IMR-90 (cell line): ENCODE measurements at regions not wholly inside any gene's neighbourhood (a gene's known extent, or its start where the extent isn't known, plus 50 kb on each side); places are given as distances from the start of the nearest gene placed in this dataset.
"Not testable (repeated sequence)": the region's sequence is repeated elsewhere in the genome, so short reads cannot be mapped to it uniquely, and the experiment has no call there.

Experiments
- CEBPB ChIP-seq: IDR thresholded peaks from 2 replicates; pipeline ENCODE4 v1.6.1; 2012; ENCODE audit warnings: low read depth, low read length, improper control_type of control experiment
- CTCF ChIP-seq: conservative IDR thresholded peaks from 2 replicates; pipeline ENCODE4 v1.5.1; 2012; ENCODE audit warnings: mild to moderate bottlenecking, low read depth, low read length, improper control_type of control experiment
- FOS ChIP-seq: fragments of 150-350 bp; IDR thresholded peaks from 2 replicates; pipeline ENCODE4 v1.6.1; 2016; ENCODE audit warnings: low read depth, low read length
- MAFK ChIP-seq: IDR thresholded peaks from 2 replicates; pipeline ENCODE4 v1.6.1; 2012; ENCODE audit warnings: low read depth, low read length, improper control_type of control experiment
- MAZ ChIP-seq: IDR thresholded peaks from 2 replicates; pipeline ENCODE4 v1.6.1; 2012; ENCODE audit warnings: low read depth, mild to moderate bottlenecking, low read length, improper control_type of control experiment, moderate library complexity, borderline replicate concordance
- NFE2L2 ChIP-seq: fragments of 150-350 bp; IDR thresholded peaks from 2 replicates; pipeline ENCODE4 v1.6.1; 2016; ENCODE audit warnings: low read depth, mild to moderate bottlenecking, low read length
- POLR2A ChIP-seq: IDR thresholded peaks from 2 replicates; pipeline ENCODE4 v1.6.1; 2012; ENCODE audit warnings: mild to moderate bottlenecking, low read depth, low read length
- SMC3 ChIP-seq: fragments of 150-350 bp; IDR thresholded peaks from 2 replicates; pipeline ENCODE4 v1.6.1; 2016; ENCODE audit warnings: low read depth, mild to moderate bottlenecking, antibody characterized with exemption, low read length, moderate library complexity
- TF ChIP-seq, protein P1 (sequence below): fragments of 150-350 bp; IDR thresholded peaks from 2 replicates; pipeline ENCODE4 v1.6.1; 2016; ENCODE audit warnings: low read depth, mild to moderate bottlenecking, low read length, moderate library complexity, borderline replicate concordance
- TF ChIP-seq, protein P2 (sequence below): fragments of 150-350 bp; IDR thresholded peaks from 2 replicates; pipeline ENCODE4 v1.6.1; 2017; ENCODE audit warnings: mild to moderate bottlenecking, antibody characterized with exemption, low read length, low read depth

DNA sequence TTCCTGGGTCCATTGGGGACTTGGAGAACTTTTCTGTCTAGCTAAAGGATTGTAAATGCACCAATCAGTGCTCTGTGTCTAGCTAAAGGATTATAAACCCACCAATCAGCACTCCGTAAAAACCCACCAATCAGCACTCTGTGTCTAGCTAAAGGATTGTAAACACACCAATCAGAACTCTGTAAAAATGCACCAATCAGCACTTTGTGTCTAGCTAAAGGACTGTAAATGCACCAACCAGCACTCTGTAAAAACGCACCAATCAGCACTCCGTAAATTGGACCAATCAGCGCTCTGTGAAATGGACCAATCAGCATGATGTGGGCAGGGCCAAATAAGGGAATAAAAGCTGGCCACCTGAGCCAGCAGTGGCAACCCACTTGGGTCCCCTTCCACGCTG lies 522.4 kb upstream of the LINC00305 start:
- not testable (repeated sequence) for TF ChIP-seq CTCF, FOS, CEBPB, NFE2L2, SMC3, POLR2A, MAZ
- TF ChIP-seq, protein P1, sequence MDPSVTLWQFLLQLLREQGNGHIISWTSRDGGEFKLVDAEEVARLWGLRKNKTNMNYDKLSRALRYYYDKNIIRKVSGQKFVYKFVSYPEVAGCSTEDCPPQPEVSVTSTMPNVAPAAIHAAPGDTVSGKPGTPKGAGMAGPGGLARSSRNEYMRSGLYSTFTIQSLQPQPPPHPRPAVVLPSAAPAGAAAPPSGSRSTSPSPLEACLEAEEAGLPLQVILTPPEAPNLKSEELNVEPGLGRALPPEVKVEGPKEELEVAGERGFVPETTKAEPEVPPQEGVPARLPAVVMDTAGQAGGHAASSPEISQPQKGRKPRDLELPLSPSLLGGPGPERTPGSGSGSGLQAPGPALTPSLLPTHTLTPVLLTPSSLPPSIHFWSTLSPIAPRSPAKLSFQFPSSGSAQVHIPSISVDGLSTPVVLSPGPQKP: not testable (repeated sequence)
- TF ChIP-seq, protein P2, sequence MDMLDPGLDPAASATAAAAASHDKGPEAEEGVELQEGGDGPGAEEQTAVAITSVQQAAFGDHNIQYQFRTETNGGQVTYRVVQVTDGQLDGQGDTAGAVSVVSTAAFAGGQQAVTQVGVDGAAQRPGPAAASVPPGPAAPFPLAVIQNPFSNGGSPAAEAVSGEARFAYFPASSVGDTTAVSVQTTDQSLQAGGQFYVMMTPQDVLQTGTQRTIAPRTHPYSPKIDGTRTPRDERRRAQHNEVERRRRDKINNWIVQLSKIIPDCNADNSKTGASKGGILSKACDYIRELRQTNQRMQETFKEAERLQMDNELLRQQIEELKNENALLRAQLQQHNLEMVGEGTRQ: not testable (repeated sequence)
- TF ChIP-seq MAFK: peak; percentile 32
